ENCODE measurements at regions not wholly inside any gene's neighbourhood (a gene's known extent, or its start where the extent isn't known, plus 50 kb on each side); places are given as distances from the start of the nearest gene placed in this dataset.

DNA sequence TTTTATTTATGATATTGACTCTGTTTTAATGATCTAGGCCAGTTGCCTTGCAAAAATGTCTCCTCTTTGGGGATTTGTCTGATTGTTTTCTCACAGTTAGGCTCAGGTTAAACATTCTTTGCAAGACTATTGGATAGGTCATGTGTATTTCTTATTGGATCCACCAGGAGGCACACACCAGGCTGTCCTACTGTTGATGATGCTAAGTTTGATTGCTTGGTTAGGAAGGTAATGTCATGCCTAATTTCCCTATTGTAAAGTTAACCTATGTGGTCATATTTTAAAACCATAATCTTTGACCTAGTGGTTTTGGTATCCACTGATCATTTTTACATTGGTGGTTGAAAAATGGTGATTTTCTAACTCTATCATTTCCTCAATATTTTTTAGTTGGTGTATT, 137.1 kb downstream of the BRMS1L start:
- TF ChIP-seq CSDC2 (CRISPR knock-in tag; IDR thresholded peaks at IDR 0.05), result no peak
- no peak for TF ChIP-seq ZFP3 (CRISPR knock-in tag; IDR thresholded peaks at IDR 0.05)
